Neural crest cell (in vitro differentiated cells): ENCODE measurements at regions not wholly inside any gene's neighbourhood (a gene's known extent, or its start where the extent isn't known, plus 50 kb on each side); places are given as distances from the start of the nearest gene placed in this dataset.
"Not testable (repeated sequence)": the region's sequence is repeated elsewhere in the genome, so short reads cannot be mapped to it uniquely, and the experiment has no call there.

Source experiments
- DNase-seq: peaks from one replicate; pipeline ENCODE4 v3.0.0; 2021; ENCODE audit warnings: low read depth, mixed read lengths, low spot score
- H3K27ac Mint-ChIP-seq: one replicate; pipeline ENCODE4 v1.8.0; 2021; ENCODE audit warnings: mild to moderate bottlenecking, mixed read lengths; ENCODE audit not compliant: unreplicated experiment
- H3K27me3 Mint-ChIP-seq: 2 replicates; pipeline ENCODE4 v1.8.0; 2021; ENCODE audit warnings: low read depth, mild to moderate bottlenecking, mixed read lengths
- H3K36me3 Mint-ChIP-seq: 2 replicates; pipeline ENCODE4 v1.8.0; 2021; ENCODE audit warnings: low read depth, mild to moderate bottlenecking, mixed read lengths
- H3K4me1 Mint-ChIP-seq: 2 replicates; pipeline ENCODE4 v1.8.0; 2021; ENCODE audit warnings: mixed read lengths
- H3K4me3 Mint-ChIP-seq: one replicate; pipeline ENCODE4 v1.8.0; 2021; ENCODE audit warnings: mild to moderate bottlenecking, mixed read lengths
- H3K9me3 Mint-ChIP-seq: 2 replicates; pipeline ENCODE4 v1.8.0; 2021; ENCODE audit warnings: mixed read lengths
- TF ChIP-seq, protein P1 (sequence below): fragments of 200-600 bp; sonication (generic); conservative IDR thresholded peaks from 2 replicates; pipeline ENCODE4 v1.5.0; 2021; ENCODE audit warnings: antibody characterized with exemption, mild to moderate bottlenecking

DNA sequence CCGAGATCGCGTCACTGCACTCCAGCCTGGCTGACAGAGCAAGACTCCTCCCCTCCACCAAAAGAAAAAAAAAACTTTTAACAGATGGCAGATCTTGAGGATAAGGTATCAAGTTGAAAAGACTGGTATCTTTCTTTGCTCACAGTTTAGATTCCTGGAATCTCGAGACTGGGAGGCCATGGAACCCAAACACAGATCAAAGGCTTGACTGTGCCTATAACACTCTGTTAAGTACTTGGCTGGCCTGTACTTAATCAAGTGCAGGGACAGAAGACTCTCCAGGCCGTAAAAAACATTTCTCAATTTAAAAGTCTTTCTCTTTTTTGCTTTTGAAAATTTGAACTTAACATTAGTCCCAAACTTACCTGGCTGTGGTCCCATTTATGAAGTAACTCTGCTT, 107.1 kb upstream of the ZNF516 start:
- Mint-ChIP-seq H3K9me3 (peaks cover 3% of the 10 kb centered on the region), H3K4me3 (no peak overlapping the region), H3K27me3 (no peaks in the 10 kb centered on the region), H3K36me3 (no peaks in the 10 kb centered on the region), H3K4me1 (no peaks in the 10 kb centered on the region), H3K27ac (no peak overlapping the region)
- no peak for DNase-seq
- TF ChIP-seq, protein P1, sequence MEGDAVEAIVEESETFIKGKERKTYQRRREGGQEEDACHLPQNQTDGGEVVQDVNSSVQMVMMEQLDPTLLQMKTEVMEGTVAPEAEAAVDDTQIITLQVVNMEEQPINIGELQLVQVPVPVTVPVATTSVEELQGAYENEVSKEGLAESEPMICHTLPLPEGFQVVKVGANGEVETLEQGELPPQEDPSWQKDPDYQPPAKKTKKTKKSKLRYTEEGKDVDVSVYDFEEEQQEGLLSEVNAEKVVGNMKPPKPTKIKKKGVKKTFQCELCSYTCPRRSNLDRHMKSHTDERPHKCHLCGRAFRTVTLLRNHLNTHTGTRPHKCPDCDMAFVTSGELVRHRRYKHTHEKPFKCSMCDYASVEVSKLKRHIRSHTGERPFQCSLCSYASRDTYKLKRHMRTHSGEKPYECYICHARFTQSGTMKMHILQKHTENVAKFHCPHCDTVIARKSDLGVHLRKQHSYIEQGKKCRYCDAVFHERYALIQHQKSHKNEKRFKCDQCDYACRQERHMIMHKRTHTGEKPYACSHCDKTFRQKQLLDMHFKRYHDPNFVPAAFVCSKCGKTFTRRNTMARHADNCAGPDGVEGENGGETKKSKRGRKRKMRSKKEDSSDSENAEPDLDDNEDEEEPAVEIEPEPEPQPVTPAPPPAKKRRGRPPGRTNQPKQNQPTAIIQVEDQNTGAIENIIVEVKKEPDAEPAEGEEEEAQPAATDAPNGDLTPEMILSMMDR: no peak

DNA sequence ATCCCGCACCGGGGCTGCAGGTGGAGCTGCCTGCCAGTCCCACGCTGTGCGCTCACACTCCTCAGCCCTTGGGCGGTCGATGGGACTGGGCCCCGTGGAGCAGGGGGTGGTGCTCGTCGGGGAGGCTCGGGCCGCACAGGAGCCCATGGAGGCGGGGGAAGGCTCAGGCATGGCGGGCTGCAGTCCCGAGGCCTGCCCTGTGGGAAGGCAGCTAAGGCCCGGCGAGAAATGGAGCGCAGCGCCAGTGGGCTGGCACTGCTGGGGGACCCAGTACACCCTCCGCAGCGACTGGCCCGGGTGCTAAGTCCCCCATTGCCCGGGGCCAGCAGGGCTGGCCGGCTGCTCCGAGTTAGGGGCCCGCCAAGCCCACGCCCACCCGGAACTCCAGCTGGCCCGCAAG, 105.0 kb upstream of the ZNF516 start:
- not testable (repeated sequence) for DNase-seq, H3K27ac Mint-ChIP-seq, H3K27me3 Mint-ChIP-seq, H3K9me3 Mint-ChIP-seq, H3K4me1 Mint-ChIP-seq, H3K4me3 Mint-ChIP-seq, H3K36me3 Mint-ChIP-seq

DNA sequence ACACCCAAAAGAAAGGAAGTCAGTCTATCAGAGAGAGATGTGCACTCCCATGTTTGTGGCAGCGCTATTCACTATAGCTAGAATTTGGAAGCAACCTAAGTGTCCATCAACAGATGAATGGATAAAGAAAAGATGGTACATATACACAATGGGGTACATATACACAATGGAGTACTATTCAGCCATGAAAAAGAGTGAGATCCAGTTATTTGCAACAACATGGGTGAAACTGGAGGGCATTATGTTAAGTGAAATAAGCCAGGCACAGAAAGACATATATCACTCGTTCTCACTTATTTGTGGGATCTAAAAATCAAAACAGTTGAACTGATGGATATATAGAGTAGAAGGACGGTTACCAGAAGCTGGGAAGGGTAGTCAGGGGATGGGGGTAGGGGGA, 99.9 kb upstream of the ZNF516 start:
- no peak overlapping the region for H3K4me3 Mint-ChIP-seq
- H3K9me3 Mint-ChIP-seq: peaks cover 6% of the 10 kb centered on the region
- no peak for DNase-seq
- no peaks in the 10 kb centered on the region for H3K36me3 Mint-ChIP-seq
- no peaks in the 10 kb centered on the region for H3K27me3 Mint-ChIP-seq
- peaks cover 3% of the 10 kb centered on the region for H3K4me1 Mint-ChIP-seq
- TF ChIP-seq, protein P1: no peak
- no peak overlapping the region for H3K27ac Mint-ChIP-seq

DNA sequence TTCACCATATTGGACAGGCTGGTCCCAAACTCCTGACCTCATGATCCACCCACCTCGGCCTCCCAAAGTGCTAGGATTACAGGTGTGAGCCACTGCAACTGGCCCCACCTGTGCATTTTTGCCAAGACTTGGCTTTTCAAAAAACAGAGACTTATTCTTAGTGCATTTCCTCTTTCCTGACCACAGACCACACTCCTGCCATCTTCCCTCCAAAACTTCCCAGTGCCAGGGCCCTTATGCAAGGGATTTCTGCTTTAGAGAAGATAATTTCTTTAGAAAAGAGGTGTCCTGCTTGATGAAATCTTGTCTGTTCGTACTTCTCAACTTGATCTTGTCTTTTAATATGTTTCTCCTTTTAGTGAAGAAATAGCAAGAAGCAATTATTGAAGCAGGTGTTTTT, 98.8 kb upstream of the ZNF516 start:
- H3K4me1 Mint-ChIP-seq: peaks cover 15% of the 10 kb centered on the region
- no peak overlapping the region for H3K4me3 Mint-ChIP-seq
- no peak overlapping the region for H3K27ac Mint-ChIP-seq
- no peak for DNase-seq
- no peaks in the 10 kb centered on the region for H3K27me3 Mint-ChIP-seq
- peaks cover 3% of the 10 kb centered on the region for H3K9me3 Mint-ChIP-seq
- TF ChIP-seq, protein P1: no peak
- no peaks in the 10 kb centered on the region for H3K36me3 Mint-ChIP-seq

DNA sequence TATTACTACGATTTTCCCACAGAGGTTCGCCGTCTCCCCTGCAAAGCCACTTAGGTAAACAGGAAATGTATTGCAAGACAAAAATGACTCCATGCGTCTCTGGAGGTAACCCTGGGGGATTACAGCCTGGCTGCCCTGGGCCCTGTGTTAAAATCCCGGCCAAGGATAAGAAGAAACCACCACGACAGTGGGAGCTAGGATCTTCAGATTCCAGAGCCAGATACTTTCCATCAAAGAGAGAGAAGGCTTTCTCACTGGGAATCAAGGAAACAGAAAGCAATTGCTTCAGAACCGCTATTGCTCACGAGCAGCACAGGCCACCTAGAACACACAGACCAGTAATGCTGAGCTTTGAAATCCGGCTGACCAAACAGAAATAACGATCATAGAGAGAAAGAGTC, 97.9 kb upstream of the ZNF516 start:
- H3K27ac Mint-ChIP-seq: no peak overlapping the region

DNA sequence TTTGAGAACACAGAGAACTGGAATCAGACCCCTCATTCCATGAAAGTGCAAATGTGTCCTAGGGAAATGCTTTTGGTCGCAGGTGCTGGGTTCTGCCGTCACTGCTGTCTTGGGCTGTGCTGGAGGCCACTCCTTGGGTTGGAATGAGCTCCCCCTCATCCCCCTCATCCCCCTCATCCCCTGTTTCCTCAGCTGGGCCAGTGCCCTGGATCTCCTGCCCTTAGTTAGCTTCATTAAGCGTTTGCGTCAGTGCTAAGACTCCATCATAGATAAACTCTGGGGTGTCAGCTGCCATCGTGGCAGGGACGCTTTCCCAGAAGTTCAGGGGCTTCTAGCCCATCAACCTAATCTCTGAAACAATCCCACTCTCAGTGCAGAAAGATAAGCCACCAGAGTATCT, 97.1 kb upstream of the ZNF516 start:
- TF ChIP-seq, protein P1: no peak
- Mint-ChIP-seq H3K4me3 (no peak overlapping the region), H3K9me3 (peaks cover 4% of the 10 kb centered on the region), H3K36me3 (no peaks in the 10 kb centered on the region), H3K27me3 (no peaks in the 10 kb centered on the region), H3K27ac (no peak overlapping the region), H3K4me1 (peaks cover 28% of the 10 kb centered on the region)
- DNase-seq: no peak

More for the DNA sequence above, 97.9 kb upstream of the ZNF516 start:
- Mint-ChIP-seq H3K27me3 (no peaks in the 10 kb centered on the region), H3K4me3 (no peak overlapping the region), H3K36me3 (no peaks in the 10 kb centered on the region), H3K4me1 (peaks cover 23% of the 10 kb centered on the region), H3K9me3 (peaks cover 3% of the 10 kb centered on the region)
- TF ChIP-seq, protein P1: no peak
- DNase-seq: no peak
